22Rv1 (cell line): ENCODE measurements at regions not wholly inside any gene's neighbourhood (a gene's known extent, or its start where the extent isn't known, plus 50 kb on each side); places are given as distances from the start of the nearest gene placed in this dataset.

Source experiments
- H3K27ac ChIP-seq: fragments of 450-650 bp; 2 replicates; pipeline ENCODE4 v1.5.1; 2017
- ZFX ChIP-seq: fragments of 450-650 bp; IDR thresholded peaks from 2 replicates; pipeline ENCODE4 v1.6.1; 2017; ENCODE audit warnings: antibody characterized with exemption, borderline replicate concordance
- TF ChIP-seq, protein P1 (sequence below): fragments of 450-650 bp; IDR thresholded peaks from 2 replicates; pipeline ENCODE4 v1.5.1; 2017; ENCODE audit warnings: mild to moderate bottlenecking

- H3K27ac ChIP-seq: no peak overlapping the region
- TF ChIP-seq ZFX: no peak
- TF ChIP-seq, protein P1, sequence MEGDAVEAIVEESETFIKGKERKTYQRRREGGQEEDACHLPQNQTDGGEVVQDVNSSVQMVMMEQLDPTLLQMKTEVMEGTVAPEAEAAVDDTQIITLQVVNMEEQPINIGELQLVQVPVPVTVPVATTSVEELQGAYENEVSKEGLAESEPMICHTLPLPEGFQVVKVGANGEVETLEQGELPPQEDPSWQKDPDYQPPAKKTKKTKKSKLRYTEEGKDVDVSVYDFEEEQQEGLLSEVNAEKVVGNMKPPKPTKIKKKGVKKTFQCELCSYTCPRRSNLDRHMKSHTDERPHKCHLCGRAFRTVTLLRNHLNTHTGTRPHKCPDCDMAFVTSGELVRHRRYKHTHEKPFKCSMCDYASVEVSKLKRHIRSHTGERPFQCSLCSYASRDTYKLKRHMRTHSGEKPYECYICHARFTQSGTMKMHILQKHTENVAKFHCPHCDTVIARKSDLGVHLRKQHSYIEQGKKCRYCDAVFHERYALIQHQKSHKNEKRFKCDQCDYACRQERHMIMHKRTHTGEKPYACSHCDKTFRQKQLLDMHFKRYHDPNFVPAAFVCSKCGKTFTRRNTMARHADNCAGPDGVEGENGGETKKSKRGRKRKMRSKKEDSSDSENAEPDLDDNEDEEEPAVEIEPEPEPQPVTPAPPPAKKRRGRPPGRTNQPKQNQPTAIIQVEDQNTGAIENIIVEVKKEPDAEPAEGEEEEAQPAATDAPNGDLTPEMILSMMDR: no peak
These were observed 113.0 kb downstream of the MMRN1 start for GRCh38 chr4:90007494-90008167.

DNA sequence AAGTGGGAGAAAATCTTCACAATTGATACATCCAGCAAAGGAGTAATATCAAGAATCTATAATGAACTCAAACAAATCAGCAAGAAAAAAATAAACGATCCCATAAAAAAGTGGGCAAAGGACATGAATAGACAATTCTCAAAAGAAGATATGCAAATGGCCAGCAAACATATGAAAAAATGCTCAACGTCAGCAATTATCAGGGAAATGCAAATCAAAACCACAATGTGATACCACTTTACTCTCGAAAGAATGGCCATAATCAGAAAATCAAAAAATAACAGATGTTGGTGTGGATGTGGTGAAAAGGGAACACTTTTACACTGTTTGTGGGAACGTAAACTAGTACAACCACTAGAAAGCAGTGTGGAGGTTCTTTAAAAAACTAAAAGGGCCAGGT, 114.3 kb upstream of the CCSER1 start:
- TF ChIP-seq, protein P1: no peak
- TF ChIP-seq ZFX: no peak
- no peak overlapping the region for H3K27ac ChIP-seq

GRCh38 chr4:90024519-90024918, 102.7 kb upstream of the CCSER1 start:
- no peak overlapping the region for H3K27ac ChIP-seq
- TF ChIP-seq ZFX: no peak
- TF ChIP-seq, protein P1: no peak

- no peak overlapping the region for H3K27ac ChIP-seq
- TF ChIP-seq, protein P1: peak; percentile 53
- TF ChIP-seq ZFX: no peak
These were observed 101.9 kb upstream of the CCSER1 start for GRCh38 chr4:90025248-90025647.

DNA sequence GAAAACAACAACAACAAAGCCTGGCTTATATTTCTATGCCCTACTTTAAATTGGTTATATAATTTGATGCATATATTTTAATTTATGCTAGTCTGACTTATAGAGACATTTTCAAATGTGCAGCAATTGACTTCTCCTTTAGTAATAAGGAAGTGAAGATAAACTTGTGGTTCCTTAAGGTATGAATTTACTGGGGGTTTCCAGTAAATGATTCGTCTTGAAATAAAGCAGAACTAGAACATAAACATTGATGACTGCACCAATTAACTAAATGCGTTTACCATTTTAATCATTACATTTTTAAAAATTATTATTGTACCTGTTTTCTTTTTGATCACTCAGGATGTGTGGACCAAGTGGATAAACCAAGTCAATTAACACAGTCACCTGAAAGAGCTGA, 99.6 kb upstream of the CCSER1 start:
- no peak overlapping the region for H3K27ac ChIP-seq
- TF ChIP-seq ZFX: no peak
- TF ChIP-seq, protein P1: no peak

DNA sequence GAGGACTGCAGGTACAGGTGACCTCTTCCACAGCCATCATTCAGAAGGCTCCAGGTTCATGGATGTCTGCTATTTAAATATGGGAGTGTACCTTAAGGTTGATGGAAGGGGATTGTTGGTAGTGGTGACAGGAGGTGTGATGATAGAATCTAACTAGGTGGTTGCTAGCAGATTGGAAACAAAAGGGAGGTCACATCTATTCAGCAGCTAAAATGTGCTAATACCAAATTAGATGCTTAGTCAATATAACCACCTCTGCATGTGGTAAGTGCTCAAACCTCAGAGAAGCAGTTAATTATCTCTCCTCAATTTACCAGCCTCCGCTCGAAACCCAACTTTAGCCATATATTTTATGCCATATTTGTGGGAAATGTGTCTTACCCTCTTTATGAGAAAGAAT, 98.7 kb upstream of the CCSER1 start:
- TF ChIP-seq ZFX: no peak
- TF ChIP-seq, protein P1: no peak
- H3K27ac ChIP-seq: no peak overlapping the region

DNA sequence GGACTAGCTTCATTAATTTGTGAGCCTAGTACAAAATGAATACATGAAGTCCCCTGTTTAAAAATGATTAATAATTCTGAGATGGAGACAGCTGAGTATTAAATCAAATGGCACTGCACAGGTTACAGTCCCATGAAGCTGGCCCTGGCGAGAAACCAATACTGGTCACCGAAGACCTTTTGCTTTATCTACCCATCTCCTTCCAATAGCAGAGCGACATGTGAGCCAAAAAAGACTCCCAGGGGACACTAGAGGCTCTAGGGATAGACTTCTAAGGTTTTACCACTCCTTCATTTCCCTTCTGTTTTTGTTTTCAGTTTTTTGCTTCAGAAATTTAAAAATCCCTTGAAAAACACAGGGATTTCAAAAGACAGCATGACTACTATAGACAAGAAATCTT, 97.0 kb upstream of the CCSER1 start:
- H3K27ac ChIP-seq: peak overlapping the region; percentile 21
- TF ChIP-seq ZFX: no peak
- TF ChIP-seq, protein P1: no peak
